HG02642 (cell line): ENCODE measurements at regions not wholly inside any gene's neighbourhood (a gene's known extent, or its start where the extent isn't known, plus 50 kb on each side); places are given as distances from the start of the nearest gene placed in this dataset.
"Not testable (repeated sequence)": the region's sequence is repeated elsewhere in the genome, so short reads cannot be mapped to it uniquely, and the experiment has no call there.

Experiments used
- ATAC-seq: cut with Tn5 transposase; IDR thresholded peaks from one replicate; pipeline ENCODE4 v1.9.1; 2021; ENCODE audit warnings: mild to moderate bottlenecking; ENCODE audit not compliant: unreplicated experiment, poor library complexity

GRCh38 chr15:92803536-92803851 lies 96.6 kb upstream of the CHD2 start:
- no peak for ATAC-seq

- peak; percentile 45 for ATAC-seq
These were observed 96.1 kb upstream of the CHD2 start for GRCh38 chr15:92803852-92804609.

- ATAC-seq, result not testable (repeated sequence)
These were observed 95.6 kb upstream of the CHD2 start for GRCh38 chr15:92804610-92804936.

GRCh38 chr15:92805080-92805690 lies 94.9 kb upstream of the CHD2 start:
- ATAC-seq, result no peak

- not testable (repeated sequence) for ATAC-seq
These were observed 94.0 kb upstream of the CHD2 start for GRCh38 chr15:92806171-92806570.

- ATAC-seq, result no peak
These were observed 93.4 kb upstream of the CHD2 start for GRCh38 chr15:92806763-92807162.

GRCh38 chr15:92807971-92808571 lies 92.1 kb upstream of the CHD2 start:
- ATAC-seq, result no peak

GRCh38 chr15:92808598-92809063 lies 91.5 kb upstream of the CHD2 start:
- ATAC-seq, result peak; percentile 19

- ATAC-seq, result peak; percentile 86
These were observed 90.9 kb upstream of the CHD2 start for GRCh38 chr15:92809064-92809879.

- no peak for ATAC-seq
These were observed 90.2 kb upstream of the CHD2 start for GRCh38 chr15:92809880-92810361.

GRCh38 chr15:92810418-92811138 lies 89.5 kb upstream of the CHD2 start:
- ATAC-seq, result no peak

GRCh38 chr15:92811148-92811913 lies 88.8 kb upstream of the CHD2 start:
- no peak for ATAC-seq

- ATAC-seq, result no peak
These were observed 87.9 kb upstream of the CHD2 start for GRCh38 chr15:92812271-92812670.

GRCh38 chr15:92813485-92813884 lies 86.6 kb upstream of the CHD2 start:
- no peak for ATAC-seq

GRCh38 chr15:92817339-92817886 lies 82.7 kb upstream of the CHD2 start:
- ATAC-seq, result no peak

GRCh38 chr15:92818651-92819277 lies 81.4 kb upstream of the CHD2 start:
- ATAC-seq, result no peak

GRCh38 chr15:92819278-92820235 lies 80.6 kb upstream of the CHD2 start:
- ATAC-seq, result no peak
